ENCODE measurements at regions not wholly inside any gene's neighbourhood (a gene's known extent, or its start where the extent isn't known, plus 50 kb on each side); places are given as distances from the start of the nearest gene placed in this dataset.

DNA sequence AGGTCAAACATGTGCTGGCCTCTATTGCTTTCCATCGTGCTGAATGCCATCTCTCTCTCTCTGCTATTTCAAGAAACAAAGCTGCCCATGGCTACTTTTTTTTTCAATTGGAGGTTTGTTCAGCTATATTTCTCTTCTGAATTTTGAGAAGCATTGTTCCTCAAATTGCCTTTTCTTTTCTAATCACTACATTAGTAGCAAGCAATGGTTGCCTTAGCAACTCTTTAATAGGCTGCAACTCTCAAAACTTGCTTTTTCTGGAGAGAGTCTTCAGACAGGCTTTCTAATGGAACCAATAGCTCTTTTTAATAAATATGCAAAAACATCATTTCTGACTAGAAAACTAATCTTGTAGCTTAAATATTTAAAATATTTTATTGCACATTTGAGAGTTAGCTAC is 439.0 kb downstream of the LRRIQ3 start:
- ChIA-PET CTCF (interaction anchor here (1.2 to 1.6 kb wide), 3 partner anchors 10 to 45 kb away, joined by 3 to 6 read pairs (median 4); no protein-coding TSS in a partner anchor), POLR2A (no interaction called here)
- TF ChIP-seq, protein P1, sequence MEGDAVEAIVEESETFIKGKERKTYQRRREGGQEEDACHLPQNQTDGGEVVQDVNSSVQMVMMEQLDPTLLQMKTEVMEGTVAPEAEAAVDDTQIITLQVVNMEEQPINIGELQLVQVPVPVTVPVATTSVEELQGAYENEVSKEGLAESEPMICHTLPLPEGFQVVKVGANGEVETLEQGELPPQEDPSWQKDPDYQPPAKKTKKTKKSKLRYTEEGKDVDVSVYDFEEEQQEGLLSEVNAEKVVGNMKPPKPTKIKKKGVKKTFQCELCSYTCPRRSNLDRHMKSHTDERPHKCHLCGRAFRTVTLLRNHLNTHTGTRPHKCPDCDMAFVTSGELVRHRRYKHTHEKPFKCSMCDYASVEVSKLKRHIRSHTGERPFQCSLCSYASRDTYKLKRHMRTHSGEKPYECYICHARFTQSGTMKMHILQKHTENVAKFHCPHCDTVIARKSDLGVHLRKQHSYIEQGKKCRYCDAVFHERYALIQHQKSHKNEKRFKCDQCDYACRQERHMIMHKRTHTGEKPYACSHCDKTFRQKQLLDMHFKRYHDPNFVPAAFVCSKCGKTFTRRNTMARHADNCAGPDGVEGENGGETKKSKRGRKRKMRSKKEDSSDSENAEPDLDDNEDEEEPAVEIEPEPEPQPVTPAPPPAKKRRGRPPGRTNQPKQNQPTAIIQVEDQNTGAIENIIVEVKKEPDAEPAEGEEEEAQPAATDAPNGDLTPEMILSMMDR (IDR thresholded peaks at IDR 0.05; ENCODE audit: control extremely low read depth, extremely low read depth, low read depth, missing control alignments), result no peak
- no peak for DNase-seq (ENCODE audit: extremely low spot score)

DNA sequence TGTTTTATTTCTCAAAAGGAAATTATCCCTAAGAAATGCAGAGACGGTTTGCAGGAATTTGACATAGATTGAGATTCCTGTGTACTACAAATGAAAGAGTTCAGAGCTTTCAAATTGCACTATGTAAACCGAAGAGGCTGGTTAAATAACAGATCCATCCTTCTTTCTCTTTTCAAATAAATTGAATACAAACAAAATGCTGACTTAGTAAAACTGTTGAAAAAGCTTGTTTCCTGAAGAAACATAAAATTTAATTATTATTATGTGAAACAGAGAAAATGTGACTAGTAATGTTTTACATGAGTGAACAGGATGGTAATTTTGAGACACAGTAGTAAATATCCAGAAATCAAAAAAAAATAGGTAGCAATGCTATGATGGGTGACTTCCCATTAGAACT is 441.2 kb downstream of the LRRIQ3 start:
- no peak for DNase-seq (ENCODE audit: extremely low spot score)
- TF ChIP-seq, protein P1 (IDR thresholded peaks at IDR 0.05; ENCODE audit: control extremely low read depth, extremely low read depth, low read depth, missing control alignments), result no peak
- ChIA-PET CTCF (interaction anchor here (1.6 kb wide), 1 partner anchor 8 kb away, joined by 4 read pairs; no protein-coding TSS in a partner anchor), POLR2A (no interaction called here)

DNA sequence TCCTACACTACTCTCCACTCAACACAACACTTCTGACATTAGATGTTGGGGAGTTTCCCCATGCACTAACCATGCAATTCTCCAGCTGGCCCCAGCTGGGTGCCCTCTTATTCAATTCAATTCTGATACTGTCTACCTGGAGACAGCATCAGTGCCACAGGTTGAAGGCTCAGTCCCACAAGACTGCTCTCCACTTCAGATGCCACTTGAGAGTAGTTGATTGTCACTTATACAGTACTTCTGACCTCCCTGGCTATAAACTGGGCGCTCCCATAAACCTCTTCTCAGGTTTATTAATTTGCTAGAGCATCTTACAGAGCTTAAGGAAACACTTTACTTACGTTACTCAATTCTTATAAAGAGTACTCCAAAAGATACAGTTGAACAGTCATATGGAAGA is 442.3 kb downstream of the LRRIQ3 start:
- no peak for DNase-seq (ENCODE audit: extremely low spot score)
- POLR2A ChIA-PET, result no interaction called here
- TF ChIP-seq, protein P1 (IDR thresholded peaks at IDR 0.05; ENCODE audit: control extremely low read depth, extremely low read depth, low read depth, missing control alignments), result no peak
- CTCF ChIA-PET, result interaction anchor here (1.6 kb wide), 1 partner anchor 9 kb away, joined by 4 read pairs; no protein-coding TSS in a partner anchor

DNA sequence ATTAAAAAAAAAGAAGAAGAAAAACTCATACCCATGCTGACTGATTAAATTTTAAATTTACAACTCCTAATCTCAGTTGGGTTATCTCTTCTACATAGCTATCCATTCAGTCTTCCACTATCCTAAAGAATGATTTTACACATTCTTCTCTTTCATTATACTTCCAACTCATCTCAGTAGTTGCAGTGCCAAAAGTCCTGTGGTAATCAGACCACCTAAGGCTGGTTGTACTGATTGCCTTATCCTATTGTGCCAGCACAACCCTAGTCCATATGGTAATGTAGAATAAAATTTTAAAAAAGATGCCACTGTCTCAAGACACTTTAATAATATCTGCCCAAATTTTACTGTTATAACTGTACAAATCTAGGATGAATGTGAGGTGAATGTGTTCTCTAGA is 448.0 kb downstream of the LRRIQ3 start:
- ChIA-PET POLR2A (no interaction called here), CTCF (interaction anchor here (1.1 to 1.5 kb wide), 2 partner anchors 9 to 11 kb away, joined by 3 to 6 read pairs; no protein-coding TSS in a partner anchor)
- TF ChIP-seq, protein P1 (IDR thresholded peaks at IDR 0.05; ENCODE audit: control extremely low read depth, extremely low read depth, low read depth, missing control alignments), result no peak
- no peak for DNase-seq (ENCODE audit: extremely low spot score)

DNA sequence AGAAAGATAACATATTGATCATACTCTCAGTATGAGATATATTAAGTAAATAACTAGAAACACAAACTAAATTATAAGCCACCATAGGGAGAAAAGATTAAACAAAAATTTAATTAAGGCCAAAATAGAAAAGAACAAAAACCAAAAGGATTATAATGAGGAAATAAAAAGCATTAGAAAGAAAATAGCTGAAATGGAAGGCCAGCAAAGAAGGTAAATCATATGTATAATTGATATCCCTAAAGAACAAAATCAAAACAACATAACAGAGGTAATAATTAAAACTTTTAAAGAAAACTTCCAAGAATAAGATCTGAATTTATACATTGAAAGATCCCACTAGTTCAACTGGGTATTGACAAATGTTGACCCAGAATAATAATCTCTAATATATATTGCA is 453.0 kb downstream of the LRRIQ3 start:
- POLR2A ChIA-PET, result no interaction called here
- CTCF ChIA-PET, result no interaction called here
- DNase-seq (ENCODE audit: extremely low spot score), result no peak
- TF ChIP-seq, protein P1 (IDR thresholded peaks at IDR 0.05; ENCODE audit: control extremely low read depth, extremely low read depth, low read depth, missing control alignments), result no peak

DNA sequence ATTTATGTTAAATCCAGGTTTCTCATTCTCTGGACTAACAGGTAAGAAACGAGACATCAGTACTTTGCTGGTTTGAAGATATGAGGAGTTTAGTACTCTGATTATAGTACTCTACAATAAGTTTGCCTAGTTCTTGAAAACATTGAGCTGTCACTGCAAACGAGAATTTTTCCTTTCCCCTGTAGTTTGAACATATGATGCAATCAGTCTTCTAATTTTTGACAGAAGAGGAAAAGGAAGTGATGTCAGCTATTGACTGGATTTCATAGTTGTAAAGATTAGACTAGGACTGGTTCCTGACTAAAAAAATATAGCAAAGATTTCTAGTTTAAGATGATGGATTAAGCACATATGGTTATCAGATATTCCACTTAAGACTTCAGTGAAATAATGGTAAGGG is 461.9 kb downstream of the LRRIQ3 start:
- TF ChIP-seq, protein P1 (IDR thresholded peaks at IDR 0.05; ENCODE audit: control extremely low read depth, extremely low read depth, low read depth, missing control alignments), result no peak
- DNase-seq (ENCODE audit: extremely low spot score), result no peak
- ChIA-PET CTCF (interaction anchor here (0.9 kb wide), 1 partner anchor 15 kb away, joined by 3 read pairs; no protein-coding TSS in a partner anchor), POLR2A (no interaction called here)

DNA sequence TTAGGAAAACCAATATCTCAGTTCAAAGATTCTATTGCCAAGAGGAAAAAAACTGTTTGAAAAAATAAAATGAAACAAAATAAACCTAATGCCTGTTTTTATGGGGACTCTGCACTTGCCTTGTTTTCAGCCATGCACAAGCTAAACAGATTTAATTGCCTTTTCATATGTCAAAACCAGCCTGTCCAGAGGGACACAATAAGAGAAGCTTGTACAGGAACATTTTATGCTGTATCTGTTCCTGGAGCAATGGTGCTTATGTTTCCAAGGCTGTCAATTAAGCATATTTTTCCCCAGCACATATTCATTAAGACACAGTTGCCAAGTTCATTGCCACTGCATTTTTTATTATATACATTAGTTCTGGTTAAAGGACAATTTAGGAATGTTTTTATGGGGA is 470.9 kb downstream of the LRRIQ3 start:
- DNase-seq (ENCODE audit: extremely low spot score), result no peak
- TF ChIP-seq, protein P1 (IDR thresholded peaks at IDR 0.05; ENCODE audit: control extremely low read depth, extremely low read depth, low read depth, missing control alignments), result no peak
- POLR2A ChIA-PET, result no interaction called here
- CTCF ChIA-PET, result no interaction called here

All from GM10248 (cell line).